ENCODE measurements at regions not wholly inside any gene's neighbourhood (a gene's known extent, or its start where the extent isn't known, plus 50 kb on each side); places are given as distances from the start of the nearest gene placed in this dataset.

- no peak for TF ChIP-seq POLR2A (IDR thresholded peaks at IDR 0.05; ENCODE audit: low read depth, low read length)
- no peak for TF ChIP-seq POLR2AphosphoS5 (IDR thresholded peaks at IDR 0.05; ENCODE audit: low read depth, low read length)
Measured at GRCh38 chr20:50380697-50381040, 129.5 kb upstream of the PTPN1 start.

Data from GM12892 (cell line).